ENCODE measurements at regions not wholly inside any gene's neighbourhood (a gene's known extent, or its start where the extent isn't known, plus 50 kb on each side); places are given as distances from the start of the nearest gene placed in this dataset.

DNA sequence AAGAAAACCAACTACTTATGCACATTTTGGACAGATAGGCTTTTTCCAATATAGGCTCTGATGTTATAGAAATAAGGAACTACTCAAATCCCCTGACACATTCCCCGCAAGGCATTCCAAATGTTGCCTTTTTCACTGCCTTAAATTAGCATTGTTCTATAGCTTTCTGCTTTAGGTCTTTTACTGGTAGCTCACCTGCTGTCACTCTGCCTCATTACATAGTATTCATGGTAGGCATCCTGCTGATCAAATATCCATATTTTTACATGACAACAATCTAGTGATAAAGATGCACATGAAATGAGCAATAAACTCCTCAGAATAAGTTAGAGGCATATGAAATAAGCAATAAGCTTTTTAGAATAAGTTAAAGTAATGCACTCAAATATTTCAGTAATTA, 542.7 kb downstream of the FAM133A start (continued):
- TF ChIP-seq TEAD4 (IDR thresholded peaks at IDR 0.05; ENCODE audit: low read depth, low read length) (0 out of 2 replicates have a peak, but pooled peaks have one; percentile 13), NANOG (IDR thresholded peaks at IDR 0.05; ENCODE audit: insufficient read depth, low read depth, low read length, poor library complexity, severe bottlenecking) (no peak)

All from H1 (cell line).